Ovary (tissue), 7 donors: ENCODE measurements at regions not wholly inside any gene's neighbourhood (a gene's known extent, or its start where the extent isn't known, plus 50 kb on each side); places are given as distances from the start of the nearest gene placed in this dataset.

ENCODE experiments used
- DNase-seq, 5 donors: peaks; one replicate each; pipeline ENCODE4 v3.0.0-alpha.2; 2019 to 2020
- H3K27ac ChIP-seq, 2 donors: fragments of 200-600 bp; one replicate each; pipeline versions ENCODE4 v1.5.1 to v1.8.0; 2019 to 2022
- H3K27me3 ChIP-seq: fragments of 200-600 bp; one replicate; pipeline ENCODE4 v1.8.0; 2022
- H3K36me3 ChIP-seq: fragments of 200-600 bp; sonication (generic); one replicate; pipeline ENCODE4 v1.5.1; 2019
- H3K4me1 ChIP-seq: one replicate; pipeline ENCODE4 v1.8.1; 2013; ENCODE audit warnings: mild to moderate bottlenecking, moderate library complexity; ENCODE audit not compliant: insufficient read depth
- H3K4me3 ChIP-seq: fragments of 200-600 bp; sonication (generic); one replicate; pipeline ENCODE4 v1.5.1; 2017
- H3K9me3 ChIP-seq, 2 donors: fragments of 200-600 bp in 1 of 2; sonication (generic) in 1 of 2; one replicate each; pipeline versions ENCODE4 v1.5.1 to v1.8.1; 2013 to 2019; ENCODE audit warnings: mild to moderate bottlenecking in 1 of 2, moderate library complexity in 1 of 2
- EP300 ChIP-seq: sonication (generic); formaldehyde crosslinking; IDR thresholded peaks from one replicate; pipeline ENCODE4 v1.6.1; 2017; ENCODE audit warnings: antibody characterized with exemption
- POLR2A ChIP-seq: fragments of 450-650 bp; IDR thresholded peaks from one replicate; pipeline ENCODE4 v1.6.1; 2017; ENCODE audit warnings: antibody characterized with exemption, mild to moderate bottlenecking, moderate library complexity
- WGBS, 3 donors: extraction: QIAGEN DNeasy Blood & Tissue Kit in 1 of 3; methylation state at CpG; one replicate each; pipeline versions ENCODE4 v1.1.5 to v1.1.7; 2013 to 2017; 5-methylcytosine and 5-hydroxymethylcytosine counted together
- intact Hi-C, 4 donors: fragments of 100-400 bp; cut with DNase I; formaldehyde crosslinking; loops; one replicate each; pipeline versions ENCODE4 v1.11.0 to v1.15.1; 2022 to 2023
- TF ChIP-seq, protein P1 (sequence below), 3 donors: fragments of 450-650 bp in 2 of 3; fragments of 200-600 bp in 1 of 3; IDR thresholded peaks; one replicate each; pipeline versions ENCODE4 v1.5.1 to v1.8.0; 2016 to 2022; ENCODE audit warnings: antibody characterized with exemption in 3 of 3, mild to moderate bottlenecking in 1 of 3
- donor health status: DM: no; HTN: no; CAD: no; lungs with moderate emphysema.
- donor health status: DM: no; HTN: no; CAD: no.
- donor health status: Bipolar disorder and iron deficiency.
- donor health status: DM: no; HTN: no; CAD: no.
- donor health status: DM: yes; HTN: yes; CAD: no.

DNA sequence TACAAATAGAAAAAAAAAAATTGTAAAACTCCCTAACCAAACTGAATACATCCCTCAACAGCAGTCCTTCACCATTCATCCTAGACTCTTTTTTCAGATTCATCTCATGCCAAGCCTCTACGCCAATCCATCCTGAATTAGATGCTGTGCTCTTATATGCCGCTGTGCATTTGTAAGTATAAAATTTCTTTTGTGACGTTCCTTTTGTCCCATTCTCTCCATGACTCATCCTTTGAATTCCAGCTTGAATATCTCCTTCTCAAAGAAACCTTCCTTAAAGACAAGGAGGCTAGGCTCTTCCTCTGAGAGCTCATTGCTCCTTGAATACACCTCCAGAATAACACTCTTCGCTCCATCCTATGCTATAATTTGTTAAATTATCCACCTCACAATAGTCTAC lies 359.2 kb downstream of the RMST start:
- TF ChIP-seq, protein P1, sequence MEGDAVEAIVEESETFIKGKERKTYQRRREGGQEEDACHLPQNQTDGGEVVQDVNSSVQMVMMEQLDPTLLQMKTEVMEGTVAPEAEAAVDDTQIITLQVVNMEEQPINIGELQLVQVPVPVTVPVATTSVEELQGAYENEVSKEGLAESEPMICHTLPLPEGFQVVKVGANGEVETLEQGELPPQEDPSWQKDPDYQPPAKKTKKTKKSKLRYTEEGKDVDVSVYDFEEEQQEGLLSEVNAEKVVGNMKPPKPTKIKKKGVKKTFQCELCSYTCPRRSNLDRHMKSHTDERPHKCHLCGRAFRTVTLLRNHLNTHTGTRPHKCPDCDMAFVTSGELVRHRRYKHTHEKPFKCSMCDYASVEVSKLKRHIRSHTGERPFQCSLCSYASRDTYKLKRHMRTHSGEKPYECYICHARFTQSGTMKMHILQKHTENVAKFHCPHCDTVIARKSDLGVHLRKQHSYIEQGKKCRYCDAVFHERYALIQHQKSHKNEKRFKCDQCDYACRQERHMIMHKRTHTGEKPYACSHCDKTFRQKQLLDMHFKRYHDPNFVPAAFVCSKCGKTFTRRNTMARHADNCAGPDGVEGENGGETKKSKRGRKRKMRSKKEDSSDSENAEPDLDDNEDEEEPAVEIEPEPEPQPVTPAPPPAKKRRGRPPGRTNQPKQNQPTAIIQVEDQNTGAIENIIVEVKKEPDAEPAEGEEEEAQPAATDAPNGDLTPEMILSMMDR (IDR thresholded peaks at IDR 0.05), result no peak
- TF ChIP-seq POLR2A (no peak), EP300 (no peak)
- no peaks in the 10 kb centered on the region for H3K36me3 ChIP-seq
- intact Hi-C loops, result no loop called here

DNA sequence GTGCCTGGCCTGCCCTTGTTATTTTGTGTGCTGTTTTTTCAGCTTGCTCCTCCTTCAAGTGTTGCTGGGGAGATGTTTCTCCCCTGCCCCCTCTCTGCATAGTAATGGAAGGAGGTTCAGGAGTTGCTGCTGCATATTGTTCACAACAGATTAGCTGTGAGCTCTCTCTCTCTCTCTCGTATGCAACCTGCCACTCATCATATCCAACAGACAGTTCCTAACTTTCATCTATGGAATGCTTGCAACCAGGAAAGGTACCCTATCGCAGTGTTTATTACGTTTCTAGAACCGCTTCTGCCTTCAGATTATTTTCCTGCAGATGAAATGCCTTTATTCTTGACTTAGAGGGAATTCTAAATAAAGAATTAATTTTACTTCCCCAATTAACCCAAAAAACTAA lies 372.9 kb downstream of the RMST start:
- Histone ChIP-seq H3K27me3 (no peaks in the 10 kb centered on the region), H3K4me3 (no peak overlapping the region), H3K36me3 (no peaks in the 10 kb centered on the region), H3K27ac (no peak overlapping the region), H3K4me1 (no peaks in the 10 kb centered on the region), H3K9me3 (no peaks in the 10 kb centered on the region)
- 74 to 82% (median 74%) methylated on average over 4 of the region's 4 CpGs for WGBS, 3 donors
- intact Hi-C loops, result no loop called here
- DNase-seq, result no peak
- TF ChIP-seq, protein P1 (IDR thresholded peaks at IDR 0.05), result no peak
- no peak for TF ChIP-seq POLR2A
- TF ChIP-seq EP300, result no peak

More for the DNA sequence above, 359.2 kb downstream of the RMST start:
- Histone ChIP-seq H3K4me3 (no peak overlapping the region), H3K27ac (no peak overlapping the region), H3K27me3 (no peaks in the 10 kb centered on the region), H3K9me3 (no peaks in the 10 kb centered on the region), H3K4me1 (no peaks in the 10 kb centered on the region)
- no peak for DNase-seq
- WGBS, 3 donors, result 82 to 89% (median 86%) methylated on average over 4 of the region's 4 CpGs

DNA sequence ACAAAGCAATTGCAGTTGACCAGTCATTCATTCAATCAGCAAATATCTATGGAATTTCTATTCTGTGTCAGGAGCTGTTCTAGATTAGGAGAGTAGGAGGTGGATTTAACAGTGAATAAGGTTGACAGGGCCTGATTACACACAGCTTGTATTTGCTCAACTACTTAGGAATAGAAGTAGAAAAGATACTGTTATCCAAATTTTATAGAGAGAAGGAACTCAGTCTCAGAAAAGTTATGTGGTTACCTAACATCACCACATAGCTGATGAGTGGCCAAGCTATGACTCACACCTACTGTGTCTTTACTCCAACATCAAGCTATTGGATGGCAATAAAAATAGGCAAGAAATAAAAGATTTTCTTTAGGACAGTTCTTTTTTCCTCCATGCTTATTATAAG lies 374.8 kb downstream of the RMST start:
- no peaks in the 10 kb centered on the region for H3K36me3 ChIP-seq
- no peaks in the 10 kb centered on the region for H3K27me3 ChIP-seq
- H3K4me1 ChIP-seq, result no peaks in the 10 kb centered on the region
- intact Hi-C loops, result no loop called here
- H3K4me3 ChIP-seq, result no peak overlapping the region
- no peak for DNase-seq
- TF ChIP-seq, protein P1 (IDR thresholded peaks at IDR 0.05), result no peak
- TF ChIP-seq EP300 (no peak), POLR2A (no peak)
- no peak overlapping the region for H3K27ac ChIP-seq
- H3K9me3 ChIP-seq, result no peaks in the 10 kb centered on the region

GRCh38 chr12:97848051-97848450 lies 385.4 kb downstream of the RMST start:
- Histone ChIP-seq H3K27me3 (no peaks in the 10 kb centered on the region), H3K9me3 (no peaks in the 10 kb centered on the region), H3K4me3 (no peak overlapping the region), H3K27ac (no peak overlapping the region), H3K4me1 (no peaks in the 10 kb centered on the region), H3K36me3 (no peaks in the 10 kb centered on the region)
- WGBS, 3 donors, result 86 to 91% (median 90%) methylated on average over 2 of the region's 2 CpGs
- intact Hi-C loops, result no loop called here
- no peak for TF ChIP-seq POLR2A
- TF ChIP-seq EP300, result no peak
- TF ChIP-seq, protein P1 (IDR thresholded peaks at IDR 0.05), result no peak
- DNase-seq, result no peak

- no peak for DNase-seq
- Histone ChIP-seq H3K27ac (no peak overlapping the region), H3K4me3 (no peak overlapping the region), H3K9me3 (no peaks in the 10 kb centered on the region), H3K27me3 (no peaks in the 10 kb centered on the region), H3K4me1 (no peaks in the 10 kb centered on the region), H3K36me3 (no peaks in the 10 kb centered on the region)
- intact Hi-C loops, result no loop called here
- TF ChIP-seq, protein P1 (IDR thresholded peaks at IDR 0.05), result no peak
- TF ChIP-seq EP300, result no peak
- TF ChIP-seq POLR2A, result no peak
- 91 to 96% (median 92%) methylated on average over 1 of the region's 1 CpG for WGBS, 3 donors
Observed at GRCh38 chr12:97854477-97854876, 391.9 kb downstream of the RMST start.
